H1 (cell line): ENCODE measurements at regions not wholly inside any gene's neighbourhood (a gene's known extent, or its start where the extent isn't known, plus 50 kb on each side); places are given as distances from the start of the nearest gene placed in this dataset.

Experiments
- CTCF ChIA-PET: fragments of 300-600 bp; sonication (Branson Sonifier 250); formaldehyde crosslinking; loops from one replicate; lab custom pipeline; 2021; ENCODE audit not compliant: partially characterized antibody; lab: Charles Lee
- POLR2A ChIA-PET: fragments of 300-600 bp; sonication (Branson Sonifier 250); formaldehyde crosslinking; loops from one replicate; lab custom pipeline; 2021; ENCODE audit warnings: inconsistent platforms; ENCODE audit not compliant: partially characterized antibody; lab: Charles Lee
- DNase-seq, 2 experiments: peaks; one replicate each; pipeline versions ENCODE4 v3.0.0 to v3.0.0-alpha.2; 2010 to 2022; ENCODE audit warnings: low spot score in 2 of 2, low read depth in 1 of 2, mixed read lengths in 1 of 2
- FAIRE-seq: peaks from 2 replicates; lab custom pipeline; 2011; peaks lifted over from hg19 to GRCh38; lab: Jason Lieb, UNC
- H2AFZ ChIP-seq: 2 replicates; pipeline ENCODE4 v1.8.1; 2012; ENCODE audit warnings: low read length, inconsistent platforms
- H2AK5ac ChIP-seq: 2 replicates; pipeline ENCODE4 v1.6.1; 2013; ENCODE audit warnings: low read depth, low read length
- H2BK120ac ChIP-seq: replicated peaks from 2 replicates; pipeline ENCODE3; 2013; ENCODE audit warnings: low read depth, low read length, inconsistent platforms
- H2BK12ac ChIP-seq: 2 replicates; pipeline ENCODE4 v1.6.1; 2013; ENCODE audit warnings: low read depth, low read length
- H2BK15ac ChIP-seq: 2 replicates; pipeline ENCODE4 v1.6.1; 2013; ENCODE audit warnings: low read length
- H2BK20ac ChIP-seq: 2 replicates; pipeline ENCODE4 v1.6.1; 2013; ENCODE audit warnings: low read length
- H2BK5ac ChIP-seq: 2 replicates; pipeline ENCODE4 v1.6.1; 2013; ENCODE audit warnings: low read depth, low read length
- H3K14ac ChIP-seq: 2 replicates; pipeline ENCODE4 v1.6.1; 2013; ENCODE audit warnings: inconsistent platforms; ENCODE audit not compliant: insufficient read length
- H3K18ac ChIP-seq: 2 replicates; pipeline ENCODE4 v1.6.1; 2013; ENCODE audit warnings: low read length; ENCODE audit errors: extremely low read depth
- H3K23ac ChIP-seq: 2 replicates; pipeline ENCODE4 v1.6.1; 2013; ENCODE audit warnings: inconsistent platforms; ENCODE audit not compliant: insufficient read length
- H3K23me2 ChIP-seq: 2 replicates; pipeline ENCODE4 v1.6.1; 2013; ENCODE audit warnings: low read depth, low read length
- H3K27ac ChIP-seq: 2 replicates; pipeline ENCODE4 v1.6.1; 2011; ENCODE audit warnings: low read depth, low read length, inconsistent platforms
- H3K27me3 ChIP-seq, 4 experiments: replicated peaks in 1 of 4; 1 replicate in 1 of 4; 2 replicates in 3 of 4; pipeline versions ENCODE4 v1.6.1 to v1.8.1; 2011 to 2013; ENCODE audit warnings: low read length in 3 of 4, mild to moderate bottlenecking in 3 of 4, inconsistent platforms in 2 of 4, mixed read lengths in 2 of 4, moderate library complexity in 1 of 4; ENCODE audit not compliant: control insufficient read depth in 3 of 4, insufficient read depth in 3 of 4; ENCODE audit errors: extremely low read depth in 1 of 4
- H3K36me3 ChIP-seq, 4 experiments: 2 replicates each; pipeline versions ENCODE4 v1.6.1 to v1.8.1; 2011 to 2013; ENCODE audit warnings: mild to moderate bottlenecking in 4 of 4, low read length in 3 of 4, moderate library complexity in 2 of 4, control low read depth in 1 of 4, inconsistent platforms in 1 of 4; ENCODE audit not compliant: insufficient read depth in 4 of 4, control insufficient read depth in 2 of 4
- H3K4ac ChIP-seq: replicated peaks from 2 replicates; pipeline ENCODE3; 2013; ENCODE audit warnings: low read length, low read depth, mixed read lengths, inconsistent platforms; ENCODE audit not compliant: insufficient read length
- H3K4me1 ChIP-seq, 4 experiments: replicated peaks in 1 of 4; 1 replicate in 1 of 4; 2 replicates in 3 of 4; pipeline versions ENCODE4 v1.6.1 to v1.8.1; 2011 to 2013; ENCODE audit warnings: low read length in 3 of 4, inconsistent platforms in 2 of 4, mixed read lengths in 1 of 4; ENCODE audit not compliant: insufficient read depth in 4 of 4, control insufficient read depth in 3 of 4
- H3K4me2 ChIP-seq, 2 experiments: 2 replicates each; pipeline versions ENCODE4 v1.6.1 to v1.8.1; 2011 to 2013; ENCODE audit warnings: low read depth in 2 of 2, low read length in 2 of 2, control low read depth in 1 of 2, inconsistent platforms in 1 of 2, mild to moderate bottlenecking in 1 of 2; ENCODE audit not compliant: insufficient read depth in 1 of 2
- H3K4me3 ChIP-seq, 4 experiments: fragments of 200-600, 300-600 bp in 1 of 4; sonication (generic), shearing (Covaris generic), sonication (Bioruptor Twin) in 1 of 4; 2 replicates each; pipeline versions ENCODE4 v1.5.1 to v1.8.1; 2011 to 2016; ENCODE audit warnings: low read length in 4 of 4, low read depth in 3 of 4, control low read depth in 2 of 4, inconsistent platforms in 2 of 4, mild to moderate bottlenecking in 2 of 4, mixed read lengths in 1 of 4, moderate library complexity in 1 of 4; ENCODE audit not compliant: insufficient read depth in 2 of 4; ENCODE audit errors: extremely low read depth in 1 of 4
- H3K56ac ChIP-seq: replicated peaks from 2 replicates; pipeline ENCODE3; 2013; ENCODE audit warnings: low read depth, mild to moderate bottlenecking, mixed read lengths, low read length, inconsistent platforms; ENCODE audit not compliant: insufficient read length
- H3K79me1 ChIP-seq: 2 replicates; pipeline ENCODE4 v1.6.1; 2013; ENCODE audit warnings: low read depth, low read length, control low read depth
- H3K79me2 ChIP-seq, 2 experiments: 2 replicates each; pipeline versions ENCODE4 v1.6.1 to v1.8.1; 2012 to 2013; ENCODE audit warnings: low read length in 2 of 2, mild to moderate bottlenecking in 2 of 2, inconsistent platforms in 1 of 2; ENCODE audit not compliant: insufficient read depth in 2 of 2, control insufficient read depth in 1 of 2
- H3K9ac ChIP-seq, 4 experiments: replicated peaks in 1 of 4; 1 replicate in 1 of 4; 2 replicates in 3 of 4; pipeline versions ENCODE4 v1.6.1 to v1.8.1; 2011 to 2013; ENCODE audit warnings: low read depth in 3 of 4, low read length in 3 of 4, control low read depth in 2 of 4, mild to moderate bottlenecking in 2 of 4, moderate library complexity in 2 of 4, inconsistent platforms in 1 of 4; ENCODE audit errors: extremely low read depth in 1 of 4
- H3K9me3 ChIP-seq, 2 experiments: 2 replicates each; pipeline versions ENCODE4 v1.6.1 to v1.8.1; 2012 to 2013; ENCODE audit warnings: mild to moderate bottlenecking in 2 of 2, moderate library complexity in 2 of 2, control low read depth in 1 of 2, inconsistent platforms in 1 of 2, low read depth in 1 of 2, low read length in 1 of 2, mixed read lengths in 1 of 2; ENCODE audit not compliant: insufficient read depth in 2 of 2
- H4K20me1 ChIP-seq, 2 experiments: replicated peaks in 1 of 2; 2 replicates each; pipeline versions ENCODE3 to v1.8.1; 2011 to 2013; ENCODE audit warnings: inconsistent platforms in 2 of 2, low read length in 2 of 2, mild to moderate bottlenecking in 1 of 2; ENCODE audit not compliant: insufficient read depth in 2 of 2, control insufficient read depth in 1 of 2
- H4K5ac ChIP-seq: 2 replicates; pipeline ENCODE4 v1.6.1; 2013; ENCODE audit warnings: low read length, low read depth, mixed read lengths, inconsistent platforms; ENCODE audit not compliant: insufficient read length
- H4K8ac ChIP-seq: 2 replicates; pipeline ENCODE4 v1.8.0; 2013; ENCODE audit warnings: mild to moderate bottlenecking, moderate library complexity, low read length, inconsistent platforms; ENCODE audit not compliant: insufficient read depth; ENCODE audit errors: extremely low read depth
- H4K91ac ChIP-seq: replicated peaks from 2 replicates; pipeline ENCODE3; 2013; ENCODE audit warnings: low read length, mixed read lengths, inconsistent platforms; ENCODE audit not compliant: insufficient read length
- CEBPB ChIP-seq: IDR thresholded peaks from 2 replicates; pipeline ENCODE4 v1.6.1; 2012; ENCODE audit warnings: low read depth, low read length
- GABPA ChIP-seq: IDR thresholded peaks from 2 replicates; pipeline ENCODE4 v1.6.1; 2011; ENCODE audit warnings: mild to moderate bottlenecking, low read length, moderate library complexity, borderline replicate concordance; ENCODE audit not compliant: insufficient read depth
- JUN ChIP-seq: IDR thresholded peaks from 2 replicates; pipeline ENCODE4 v1.6.1; 2011; ENCODE audit warnings: low read depth, mild to moderate bottlenecking, improper control_type of control experiment, low read length
- KDM1A ChIP-seq: fragments of 200-600, 300-600 bp; sonication (generic); IDR thresholded peaks from 2 replicates; pipeline ENCODE4 v1.7.1; 2016; ENCODE audit warnings: mild to moderate bottlenecking, low read length, borderline replicate concordance
- SP1 ChIP-seq: IDR thresholded peaks from 2 replicates; pipeline ENCODE4 v1.6.1; 2011; ENCODE audit warnings: low read depth, low read length
- WGBS, 2 experiments: shearing (Covaris generic) in 1 of 2; methylation state at CpG; one replicate each; pipeline versions ENCODE4 v1.1.6 to v1.1.7; 2013 to 2015; ENCODE audit warnings: low lambda C conversion rate in 2 of 2, mixed read lengths in 2 of 2, inconsistent platforms in 1 of 2, low coverage in 1 of 2, missing lambda C conversion rate in 1 of 2; ENCODE audit not compliant: insufficient replicate concordance in 2 of 2, insufficient coverage in 1 of 2, insufficient read length in 1 of 2; ENCODE audit errors: extremely low coverage in 1 of 2, missing lambda C conversion rate in 1 of 2; 5-methylcytosine and 5-hydroxymethylcytosine counted together
- TF ChIP-seq, protein P1 (sequence below): IDR thresholded peaks from 2 replicates; pipeline ENCODE4 v1.6.1; 2011; ENCODE audit warnings: low read length, improper control_type of control experiment

- Histone ChIP-seq H3K27ac (no peak overlapping the region), H2BK5ac (peak overlapping the region; percentile 75; the same call in 1 of the 2 replicates), H3K23me2 (no peaks in the 10 kb centered on the region), H3K4ac (no peak overlapping the region), H2AK5ac (no peak overlapping the region), H4K91ac (no peak overlapping the region), H3K4me2 (no peak overlapping the region), H3K9me3 (peaks cover 9 to 11% of the 10 kb centered on the region in 2 experiments), H3K4me1 (peaks cover 0 to 9% (median 3%) of the 10 kb centered on the region in 4 experiments; a peak in 3 of 7 replicates), H3K23ac (no peak overlapping the region), H3K56ac (no peak overlapping the region), H2AFZ (no peak overlapping the region), H2BK20ac (no peak overlapping the region), H4K5ac (no peak overlapping the region), H3K79me2 (no peaks in the 10 kb centered on the region), H3K36me3 (no peaks in the 10 kb centered on the region), H2BK12ac (no peak overlapping the region), H3K27me3 (no peaks in the 10 kb centered on the region), H2BK120ac (no peak overlapping the region), H3K79me1 (no peaks in the 10 kb centered on the region), H4K8ac (no peak overlapping the region), H3K14ac (no peak overlapping the region), H4K20me1 (no peaks in the 10 kb centered on the region), H2BK15ac (no peak overlapping the region), H3K9ac (no peak overlapping the region), H3K18ac (no peak overlapping the region), H3K4me3 (no peak overlapping the region)
- TF ChIP-seq, protein P1, sequence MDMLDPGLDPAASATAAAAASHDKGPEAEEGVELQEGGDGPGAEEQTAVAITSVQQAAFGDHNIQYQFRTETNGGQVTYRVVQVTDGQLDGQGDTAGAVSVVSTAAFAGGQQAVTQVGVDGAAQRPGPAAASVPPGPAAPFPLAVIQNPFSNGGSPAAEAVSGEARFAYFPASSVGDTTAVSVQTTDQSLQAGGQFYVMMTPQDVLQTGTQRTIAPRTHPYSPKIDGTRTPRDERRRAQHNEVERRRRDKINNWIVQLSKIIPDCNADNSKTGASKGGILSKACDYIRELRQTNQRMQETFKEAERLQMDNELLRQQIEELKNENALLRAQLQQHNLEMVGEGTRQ: 0 out of 2 replicates have a peak, but pooled peaks have one; percentile 16
- TF ChIP-seq KDM1A (peak; percentile 77), GABPA (no peak), JUN (no peak), SP1 (0 out of 2 replicates have a peak, but pooled peaks have one; percentile 36), CEBPB (no peak)
- CTCF ChIA-PET: interaction anchor here (1.7 kb wide), 1 partner anchor 9 kb away, joined by 10 read pairs; no protein-coding TSS in a partner anchor
- peak; percentile 90 for FAIRE-seq
- DNase-seq: no peak
- WGBS, 2 experiments: 40% methylated on average over 3 of the region's 3 CpGs; no CpG with 5 or more reads in 1 of the 2 experiments
- POLR2A ChIA-PET: no interaction called here
Observed at GRCh38 chr4:42271096-42271495, 118.6 kb upstream of the BEND4 start.
